Lung (tissue), 11 donors: ENCODE measurements at regions not wholly inside any gene's neighbourhood (a gene's known extent, or its start where the extent isn't known, plus 50 kb on each side); places are given as distances from the start of the nearest gene placed in this dataset.

Experiments
- ATAC-seq: fragments of 200-7000 bp; cut with Tn5 transposase; one replicate; pipeline ENCODE4 v1.9.1; 2020; ENCODE audit warnings: moderate number of reproducible peaks; ENCODE audit not compliant: insufficient read depth, low FRiP score
- DNase-seq, 3 donors: peaks; one replicate each; pipeline ENCODE4 v3.0.0-alpha.2; 2013 to 2017
- H3K27ac ChIP-seq, 2 donors: one replicate each; pipeline ENCODE4 v1.5.1; 2013; ENCODE audit warnings: mild to moderate bottlenecking in 2 of 2, moderate library complexity in 2 of 2, control low read depth in 1 of 2, inconsistent platforms in 1 of 2, low read depth in 1 of 2, low read length in 1 of 2
- H3K27me3 ChIP-seq, 3 donors: one replicate each; pipeline ENCODE4 v1.5.1; 2013; ENCODE audit warnings: low read length in 2 of 3; ENCODE audit not compliant: control insufficient read depth in 3 of 3, insufficient read depth in 3 of 3
- H3K36me3 ChIP-seq, 4 donors: one replicate each; pipeline ENCODE4 v1.5.1; 2013; ENCODE audit warnings: low read length in 4 of 4, mild to moderate bottlenecking in 1 of 4, moderate library complexity in 1 of 4; ENCODE audit not compliant: control insufficient read depth in 4 of 4, insufficient read depth in 4 of 4
- H3K4me1 ChIP-seq, 5 donors: one replicate each; pipeline ENCODE4 v1.5.1; 2013; ENCODE audit warnings: low read length in 5 of 5, mild to moderate bottlenecking in 2 of 5, moderate library complexity in 1 of 5; ENCODE audit not compliant: control insufficient read depth in 5 of 5, insufficient read depth in 5 of 5
- H3K4me3 ChIP-seq: one replicate; pipeline ENCODE4 v1.5.1; 2013; ENCODE audit warnings: mild to moderate bottlenecking, control low read depth, moderate library complexity
- H3K9ac ChIP-seq, 2 donors: one replicate each; pipeline ENCODE4 v1.5.1; 2013; ENCODE audit warnings: low read length in 2 of 2, control low read depth in 1 of 2; ENCODE audit not compliant: insufficient read depth in 1 of 2
- H3K9me3 ChIP-seq, 4 donors: one replicate each; pipeline ENCODE4 v1.5.1; 2013; ENCODE audit warnings: low read length in 3 of 4, mild to moderate bottlenecking in 1 of 4, moderate library complexity in 1 of 4; ENCODE audit not compliant: control insufficient read depth in 4 of 4, insufficient read depth in 3 of 4
- CTCF ChIP-seq: IDR thresholded peaks from 2 replicates; pipeline ENCODE4 v1.5.1; 2012; ENCODE audit warnings: mild to moderate bottlenecking; ENCODE audit errors: control extremely low read depth, extremely low read depth
- WGBS, 2 donors: extraction: QIAGEN DNeasy Blood & Tissue Kit; methylation state at CpG; one replicate each; pipeline ENCODE4 v1.1.7; 2013; 5-methylcytosine and 5-hydroxymethylcytosine counted together
- donor health status: control.
- donor health status: control.
- donor health status: Bipolar disorder and iron deficiency.
- donor health status: healthy.
- donor health status: DM: yes; HTN: yes; CAD: no.

- H3K4me1 ChIP-seq: peaks cover 0 to 14% (median 2%) of the 10 kb centered on the region in 5 donors
- H3K27ac ChIP-seq: peak overlapping the region in 1 of 2 donors; percentile 46
- H3K36me3 ChIP-seq: no peaks in the 10 kb centered on the region
- DNase-seq: no peak
- H3K4me3 ChIP-seq: no peak overlapping the region
- no peaks in the 10 kb centered on the region for H3K27me3 ChIP-seq
- H3K9ac ChIP-seq: no peak overlapping the region
- H3K9me3 ChIP-seq: peaks cover 0 to 5% (median 0%) of the 10 kb centered on the region in 4 donors
- no peak for TF ChIP-seq CTCF
- 73 to 81% methylated on average over 19 of the region's 19 CpGs for WGBS, 2 donors
- no peak for ATAC-seq
Observed at GRCh38 chr11:112780351-112781087, 180.7 kb upstream of the NCAM1 start.

- peaks cover 0 to 2% (median 0%) of the 10 kb centered on the region in 4 donors for H3K9me3 ChIP-seq
- H3K36me3 ChIP-seq: no peaks in the 10 kb centered on the region
- no peak overlapping the region for H3K9ac ChIP-seq
- TF ChIP-seq CTCF: no peak
- WGBS, 2 donors: 80 to 87% methylated on average over 4 of the region's 4 CpGs
- H3K4me1 ChIP-seq: peaks cover 0 to 3% (median 2%) of the 10 kb centered on the region in 5 donors
- ATAC-seq: no peak
- no peak overlapping the region for H3K4me3 ChIP-seq
- peak overlapping the region in 1 of 2 donors; percentile 25 for H3K27ac ChIP-seq
- no peaks in the 10 kb centered on the region for H3K27me3 ChIP-seq
- DNase-seq: no peak
Observed at GRCh38 chr11:112783945-112784322, 177.3 kb upstream of the NCAM1 start.

GRCh38 chr11:112784323-112785073 lies 176.7 kb upstream of the NCAM1 start:
- H3K27ac ChIP-seq: peak overlapping the region in 1 of 2 donors; percentile 25
- 32 to 57% methylated on average over 24 of the region's 24 CpGs for WGBS, 2 donors
- no peaks in the 10 kb centered on the region for H3K9me3 ChIP-seq
- no peak overlapping the region for H3K4me3 ChIP-seq
- no peaks in the 10 kb centered on the region for H3K36me3 ChIP-seq
- H3K4me1 ChIP-seq: peaks cover 0 to 3% (median 0%) of the 10 kb centered on the region in 5 donors
- DNase-seq: peak; percentile 40 to 67 (median 57)
- no peak overlapping the region for H3K9ac ChIP-seq
- TF ChIP-seq CTCF: no peak
- no peak for ATAC-seq
- peaks cover 0 to 2% (median 0%) of the 10 kb centered on the region in 3 donors for H3K27me3 ChIP-seq
